ENCODE measurements at regions not wholly inside any gene's neighbourhood (a gene's known extent, or its start where the extent isn't known, plus 50 kb on each side); places are given as distances from the start of the nearest gene placed in this dataset.

DNA sequence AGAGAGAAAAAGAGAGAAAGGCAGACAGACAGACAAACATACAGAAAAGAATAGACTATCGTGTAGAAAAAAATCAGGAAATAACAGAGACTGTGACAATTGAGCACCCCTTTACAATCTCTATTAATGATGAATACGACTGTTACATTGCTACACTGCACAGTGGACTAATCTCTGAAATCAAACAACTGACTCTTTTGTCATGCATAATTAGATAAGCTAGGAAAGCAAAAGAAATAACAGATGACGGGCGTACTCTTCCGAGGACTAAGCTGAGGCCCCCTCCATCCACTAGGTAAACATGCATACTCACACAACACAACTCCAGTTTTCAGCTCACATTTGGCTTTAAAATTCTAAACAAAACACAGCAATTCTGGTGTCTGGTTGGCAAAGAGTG is 267.0 kb downstream of the NOL4 start:
- DNase-seq (ENCODE audit: low spot score), result no peak

- no peak for DNase-seq (ENCODE audit: low spot score)
Measured at GRCh38 chr18:33951031-33951430, 273.7 kb downstream of the NOL4 start.

- no peak for DNase-seq (ENCODE audit: low spot score)
Measured at GRCh38 chr18:33946336-33946735, 278.4 kb downstream of the NOL4 start.

GRCh38 chr18:33944493-33944892 is 280.2 kb downstream of the NOL4 start:
- DNase-seq (ENCODE audit: low spot score), result no peak

DNA sequence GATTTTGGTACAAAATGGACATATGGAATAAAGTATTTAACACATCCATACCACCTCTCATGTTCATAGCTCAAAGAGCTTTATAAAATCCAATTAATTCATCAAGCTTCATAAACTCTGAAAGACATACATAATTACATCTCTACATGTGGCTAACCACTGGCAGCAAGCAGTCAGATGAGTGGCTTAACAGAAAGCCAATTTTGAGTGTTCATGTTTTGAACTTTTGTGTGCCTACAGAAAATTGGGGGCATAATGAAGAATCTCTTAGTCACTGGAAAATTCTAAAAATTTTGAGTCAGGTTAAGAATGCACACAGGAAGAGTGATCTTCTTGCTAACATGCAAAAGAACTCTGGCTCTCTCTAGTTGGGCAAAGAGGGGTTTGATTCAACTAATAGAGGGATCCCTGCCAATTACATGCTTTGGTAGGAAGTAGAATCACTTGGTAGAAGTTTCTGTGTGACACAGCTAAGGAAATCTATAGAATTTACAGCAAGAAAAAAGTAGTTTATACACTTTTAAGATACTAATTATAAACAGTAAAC is 287.4 kb downstream of the NOL4 start:
- no peak for DNase-seq (ENCODE audit: low spot score)

GRCh38 chr18:33934258-33934657 is 290.5 kb downstream of the NOL4 start:
- DNase-seq (ENCODE audit: low spot score), result no peak

DNA sequence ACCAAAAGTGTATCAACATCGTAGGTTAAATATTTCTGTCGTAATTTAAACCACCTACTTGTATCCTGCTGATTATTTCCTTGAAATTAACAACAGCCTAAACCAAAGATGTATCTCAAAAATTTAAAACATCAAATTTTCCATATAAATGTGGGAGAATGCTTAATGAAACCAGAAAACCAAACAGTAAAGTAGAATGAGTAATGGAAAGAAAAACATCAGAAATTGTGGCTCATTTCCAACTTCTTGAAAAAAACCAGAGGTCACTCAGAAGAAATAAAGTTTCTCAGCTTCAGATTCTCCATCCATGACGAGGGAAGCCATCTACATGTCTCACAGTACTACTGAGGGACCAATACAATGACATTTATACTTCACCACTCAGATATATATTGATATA is 296.5 kb downstream of the NOL4 start:
- no peak for DNase-seq (ENCODE audit: low spot score)

DNA sequence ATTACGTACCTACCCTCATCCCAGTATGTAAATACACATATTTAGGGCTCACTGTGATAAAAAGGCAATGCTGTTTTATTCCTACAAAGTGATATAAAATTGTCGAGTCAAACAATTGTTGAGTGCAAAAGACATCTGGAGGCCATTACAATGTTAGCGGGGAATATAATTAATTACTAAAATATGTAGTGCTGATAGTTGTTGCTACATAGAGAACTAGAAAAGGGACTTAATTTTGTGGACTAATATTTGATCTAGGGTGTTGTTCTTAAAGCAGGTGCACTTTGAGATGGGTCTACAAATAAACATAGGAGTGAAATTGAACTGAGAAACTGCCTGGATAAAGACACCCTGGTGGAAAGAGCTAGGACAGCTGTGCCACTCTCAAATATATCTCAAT is 300.1 kb downstream of the NOL4 start:
- no peak for DNase-seq (ENCODE audit: low spot score)

DNA sequence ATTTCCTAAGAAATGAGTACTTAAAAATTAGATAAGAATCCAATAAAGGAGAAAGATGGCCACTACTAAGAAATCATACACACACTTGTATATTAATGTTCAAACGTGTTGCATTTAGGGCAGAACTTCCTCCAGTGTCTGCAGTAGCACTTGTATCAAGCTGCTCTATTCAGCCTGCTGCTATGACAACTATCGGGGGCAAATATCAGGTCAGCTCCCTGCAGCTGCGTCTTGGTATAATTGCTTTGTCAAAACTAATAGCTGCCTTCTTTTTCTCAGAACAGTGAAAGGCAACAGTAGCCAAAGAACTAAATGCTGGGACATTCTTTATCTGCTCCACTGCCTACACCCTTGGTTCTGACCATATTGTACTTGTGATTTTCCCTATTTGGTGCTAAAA is 300.7 kb downstream of the NOL4 start:
- DNase-seq (ENCODE audit: low spot score), result no peak

GRCh38 chr18:33918571-33918970 is 306.1 kb downstream of the NOL4 start:
- DNase-seq (ENCODE audit: low spot score), result no peak

DNA sequence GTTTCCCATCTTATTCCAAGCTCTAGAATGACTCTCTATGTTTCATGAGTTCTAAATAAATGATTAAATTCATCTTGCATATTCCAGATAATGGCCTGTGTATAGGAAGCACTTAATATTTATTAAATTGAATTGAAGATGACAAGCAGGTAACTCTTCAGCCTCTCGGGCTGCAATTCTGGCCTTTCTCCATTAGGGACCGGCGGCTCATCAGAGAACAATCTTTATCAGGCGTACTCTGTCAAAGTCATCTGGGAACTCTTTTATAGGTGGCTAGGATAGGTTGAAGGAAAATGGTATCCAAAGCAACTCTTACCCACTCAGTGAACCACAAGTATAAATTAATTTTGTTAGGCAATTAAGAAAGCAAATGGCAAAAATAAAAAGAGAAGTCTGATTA is 308.5 kb downstream of the NOL4 start:
- DNase-seq (ENCODE audit: low spot score), result no peak

GRCh38 chr18:33914399-33914798 is 310.3 kb downstream of the NOL4 start:
- no peak for DNase-seq (ENCODE audit: low spot score)

DNA sequence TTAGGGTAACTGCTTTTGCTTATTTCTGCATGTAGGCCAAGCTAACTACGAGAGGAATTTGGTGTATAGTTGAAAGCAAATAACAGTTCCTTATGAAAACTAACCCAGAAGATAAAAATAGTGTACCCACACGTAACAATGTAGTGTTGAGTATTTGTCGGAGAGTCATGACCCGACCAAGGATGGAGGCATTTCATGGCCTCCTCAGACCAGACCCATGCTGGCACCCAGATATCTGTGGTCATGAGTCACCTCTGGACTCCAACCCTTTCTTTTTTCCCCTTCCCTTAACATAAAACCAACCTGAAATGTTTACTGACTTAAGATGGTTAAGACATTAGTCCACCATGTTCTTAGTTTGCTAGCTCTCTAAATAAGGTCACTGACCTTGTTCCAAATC is 318.7 kb downstream of the NOL4 start:
- no peak for DNase-seq (ENCODE audit: low spot score)

DNA sequence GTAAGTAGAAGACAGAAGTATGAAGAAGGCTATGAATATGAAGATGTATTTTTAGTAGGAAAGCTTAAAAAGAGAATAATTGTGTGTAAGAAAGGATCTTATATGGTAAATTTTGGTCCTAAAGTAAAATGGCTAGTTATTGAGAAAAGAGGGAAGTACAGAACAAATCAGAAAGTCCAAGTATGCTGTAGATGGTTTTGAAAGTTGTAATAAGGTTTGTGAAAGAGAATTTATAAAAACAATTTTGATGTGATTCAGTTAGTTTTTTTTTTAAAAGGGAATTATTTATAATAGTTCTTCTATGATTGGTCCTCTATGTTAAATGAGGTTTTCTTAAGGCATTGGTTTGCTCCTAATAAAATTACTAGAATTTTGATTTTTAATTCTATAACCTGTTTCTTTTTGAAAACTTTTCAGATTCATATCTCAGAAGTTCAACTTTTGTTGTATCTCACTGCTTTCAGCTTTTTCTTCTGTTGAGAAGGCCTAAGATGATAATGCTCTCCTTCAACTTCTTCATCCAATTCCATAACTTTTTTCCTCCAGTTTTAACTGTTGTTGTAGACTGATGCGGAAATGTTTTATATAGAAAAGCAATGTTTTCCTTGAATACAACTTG is 322.7 kb downstream of the NOL4 start:
- DNase-seq (ENCODE audit: low spot score), result no peak

GRCh38 chr18:33900638-33901037 is 322.6 kb downstream of the ASXL3 start:
- no peak for DNase-seq (ENCODE audit: low spot score)

DNA sequence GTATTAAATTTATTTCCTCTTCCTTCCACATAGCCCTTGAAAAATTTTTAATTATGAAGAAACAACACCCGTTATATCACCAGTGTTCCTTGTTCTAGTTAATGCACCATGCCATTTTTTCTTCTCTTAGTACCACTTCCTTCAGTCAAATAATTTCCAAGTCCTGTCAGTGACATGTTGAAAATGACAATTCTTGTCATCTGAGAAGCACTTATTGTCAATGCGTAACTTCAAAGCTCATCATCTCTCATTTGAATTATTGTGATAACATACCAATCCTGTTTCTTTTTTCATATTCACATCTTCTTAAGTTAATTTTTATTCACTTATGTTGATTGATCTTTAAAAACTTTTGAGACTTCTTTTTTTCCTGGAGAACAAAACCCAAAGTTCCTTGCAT is 320.4 kb downstream of the ASXL3 start:
- DNase-seq (ENCODE audit: low spot score), result no peak

DNA sequence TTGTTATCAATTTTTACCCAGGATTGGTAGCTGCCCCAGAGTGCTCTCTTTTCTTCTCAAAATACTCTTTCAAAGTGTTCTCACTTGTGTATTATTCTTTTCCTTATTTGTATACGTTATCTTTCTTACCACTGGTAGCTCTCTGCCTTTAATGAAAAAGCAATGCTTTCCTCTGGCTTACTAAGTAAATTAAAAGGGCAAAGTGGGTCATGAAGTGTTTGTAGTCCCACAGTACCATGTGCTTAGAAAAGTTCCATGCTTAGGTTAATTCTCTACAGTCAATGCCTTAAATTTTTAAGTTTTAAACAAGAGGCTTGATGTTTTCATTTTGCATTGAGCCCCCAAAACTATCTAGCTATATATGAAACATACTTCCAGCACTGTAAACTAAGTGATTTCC is 300.2 kb downstream of the ASXL3 start:
- DNase-seq (ENCODE audit: low spot score), result no peak

DNA sequence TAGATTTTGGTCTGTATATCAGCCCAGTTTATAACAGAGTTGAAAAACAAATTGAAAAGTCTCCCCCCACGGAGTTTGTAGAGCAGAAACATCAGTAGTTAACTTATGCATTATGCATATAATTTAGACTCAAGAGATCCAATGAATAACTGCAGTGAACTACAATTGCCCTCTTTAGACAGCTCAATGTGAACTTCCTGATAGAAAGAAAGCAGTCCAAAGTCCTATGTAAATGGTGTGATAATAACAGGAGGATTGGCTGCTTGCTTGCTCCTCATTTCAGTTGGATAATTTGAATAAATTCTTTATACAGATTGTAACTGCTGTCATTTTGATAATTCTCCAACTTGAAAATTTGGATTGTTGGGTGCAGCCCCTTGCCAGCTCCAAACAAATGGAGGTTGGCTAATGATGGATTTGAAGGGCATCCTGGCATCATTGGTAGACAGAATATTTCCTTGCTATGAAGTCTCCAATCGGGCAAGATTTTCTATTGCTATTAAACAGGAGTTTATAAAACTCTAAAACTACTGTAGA is 297.1 kb downstream of the ASXL3 start:
- DNase-seq (ENCODE audit: low spot score), result no peak

- DNase-seq (ENCODE audit: low spot score), result no peak
Measured at GRCh38 chr18:33873112-33873511, 295.1 kb downstream of the ASXL3 start.

GRCh38 chr18:33871363-33872025 is 293.5 kb downstream of the ASXL3 start:
- no peak for DNase-seq (ENCODE audit: low spot score)

DNA sequence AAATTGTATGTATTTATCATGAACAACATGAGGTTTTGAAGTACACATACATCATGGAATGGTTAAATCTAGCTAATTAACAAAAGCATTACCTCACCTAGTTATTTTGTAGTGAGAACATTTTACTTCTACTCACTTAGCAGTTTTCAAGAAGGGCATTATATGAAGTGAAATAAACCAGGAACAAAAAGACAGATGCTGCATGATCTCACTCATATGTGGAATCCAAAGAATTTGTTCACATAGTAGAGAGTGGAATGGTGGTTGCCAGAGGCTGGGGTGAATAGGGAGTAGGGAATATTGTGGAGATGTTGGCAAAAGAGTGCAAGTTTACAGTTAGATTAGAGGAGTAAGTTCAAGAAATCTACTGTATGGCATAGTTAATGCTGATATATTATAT is 292.0 kb downstream of the ASXL3 start:
- DNase-seq (ENCODE audit: low spot score), result no peak

- DNase-seq (ENCODE audit: low spot score), result no peak
Measured at GRCh38 chr18:33866386-33866785, 288.4 kb downstream of the ASXL3 start.

DNA sequence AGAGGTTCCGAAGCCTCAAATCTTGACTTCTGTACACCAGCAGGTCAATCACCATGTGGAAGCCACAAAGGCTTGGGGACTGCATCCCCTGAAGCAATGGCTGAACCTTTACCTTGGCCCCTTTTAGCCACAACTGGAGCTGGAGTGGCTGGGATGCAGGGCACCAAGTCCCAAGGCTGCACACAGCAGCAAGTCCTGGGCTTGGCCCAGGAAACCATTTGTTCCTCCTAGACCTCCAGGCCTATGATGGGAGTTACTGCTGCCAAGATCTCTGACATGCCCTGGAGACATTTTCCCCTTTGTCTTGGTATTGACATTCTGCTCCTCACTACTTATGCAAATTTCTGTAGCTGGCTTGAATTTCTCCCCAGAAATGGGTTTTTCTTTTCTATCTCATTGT is 285.9 kb downstream of the ASXL3 start:
- DNase-seq (ENCODE audit: low spot score), result no peak

DNA sequence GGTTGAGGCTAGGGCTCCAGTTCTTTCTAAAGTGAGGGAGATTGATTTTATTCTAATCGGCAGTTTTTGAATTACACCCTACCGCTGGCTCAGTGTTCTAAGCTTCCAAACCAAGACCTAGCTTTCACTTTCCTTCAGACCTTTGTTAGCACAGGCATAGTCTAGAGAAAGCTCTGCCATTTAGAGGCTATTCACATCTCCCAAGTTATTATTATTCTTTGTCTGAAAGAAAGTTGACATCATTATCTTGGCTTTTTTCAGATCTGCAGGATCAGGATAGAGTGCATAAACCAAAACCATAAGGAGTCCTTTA is 276.8 kb downstream of the ASXL3 start:
- no peak for DNase-seq (ENCODE audit: low spot score)

Measured in HuH-7.5 (cell line).